Activated T-cell treated with anti-CD3 and anti-CD28 coated beads, Interleukin-2, amount 50 U/mL, for 72 hours (primary cell): ENCODE measurements at regions not wholly inside any gene's neighbourhood (a gene's known extent, or its start where the extent isn't known, plus 50 kb on each side); places are given as distances from the start of the nearest gene placed in this dataset.
"Not testable (repeated sequence)": the region's sequence is repeated elsewhere in the genome, so short reads cannot be mapped to it uniquely, and the experiment has no call there.

ENCODE experiments used
- ATAC-seq, 2 donors: fragments of 150-1000 bp; cut with Tn5 transposase; replicated peaks in 1 of 2; 2 replicates each; pipeline ENCODE4 v1.10.0; 2021; ENCODE audit warnings: moderate library complexity in 2 of 2, mild to moderate bottlenecking in 1 of 2
- DNase-seq, 2 donors: peaks; one replicate each; pipeline ENCODE4 v3.0.0; 2021 to 2022; ENCODE audit warnings: mixed read lengths in 1 of 2
- H3K27ac Mint-ChIP-seq: one replicate; pipeline ENCODE4 v1.8.0; 2022; ENCODE audit warnings: mild to moderate bottlenecking, moderate library complexity, mixed read lengths
- H3K27me3 Mint-ChIP-seq: one replicate; pipeline ENCODE4 v1.8.0; 2022; ENCODE audit warnings: low read depth, mixed read lengths
- H3K36me3 Mint-ChIP-seq, 2 donors: one replicate each; pipeline ENCODE4 v1.8.0; 2022; ENCODE audit warnings: mixed read lengths in 2 of 2, mild to moderate bottlenecking in 1 of 2; ENCODE audit not compliant: insufficient read depth in 2 of 2
- H3K4me1 Mint-ChIP-seq: one replicate; pipeline ENCODE4 v1.8.0; 2022; ENCODE audit warnings: low read depth, mixed read lengths
- H3K4me3 Mint-ChIP-seq, 2 donors: one replicate each; pipeline ENCODE4 v1.8.0; 2022; ENCODE audit warnings: mild to moderate bottlenecking in 2 of 2, mixed read lengths in 2 of 2, moderate library complexity in 2 of 2
- H3K9me3 Mint-ChIP-seq, 2 donors: one replicate each; pipeline ENCODE4 v1.8.0; 2022; ENCODE audit warnings: mixed read lengths in 2 of 2

GRCh38 chr3:105277656-105278055 is 89.1 kb upstream of the ALCAM start:
- DNase-seq: no peak
- no peak for ATAC-seq
- Mint-ChIP-seq H3K9me3 (no peaks in the 10 kb centered on the region), H3K4me3 (no peak overlapping the region), H3K36me3 (no peaks in the 10 kb centered on the region), H3K4me1 (no peaks in the 10 kb centered on the region), H3K27ac (no peak overlapping the region), H3K27me3 (peaks cover 12% of the 10 kb centered on the region)

GRCh38 chr3:105278688-105279087 is 88.0 kb upstream of the ALCAM start:
- Mint-ChIP-seq H3K4me3 (no peak overlapping the region), H3K27me3 (peaks cover 12% of the 10 kb centered on the region)

GRCh38 chr3:105281989-105282388 is 84.7 kb upstream of the ALCAM start:
- Mint-ChIP-seq H3K27ac (no peak overlapping the region), H3K27me3 (peaks cover 12% of the 10 kb centered on the region), H3K4me3 (no peak overlapping the region), H3K9me3 (no peaks in the 10 kb centered on the region), H3K36me3 (no peaks in the 10 kb centered on the region), H3K4me1 (no peaks in the 10 kb centered on the region)
- DNase-seq: no peak
- no peak for ATAC-seq

More at GRCh38 chr3:105278688-105279087, 88.0 kb upstream of the ALCAM start:
- Mint-ChIP-seq H3K36me3 (no peaks in the 10 kb centered on the region), H3K4me1 (no peaks in the 10 kb centered on the region), H3K9me3 (no peaks in the 10 kb centered on the region), H3K27ac (no peak overlapping the region)
- DNase-seq (no peak), ATAC-seq (no peak)

- Mint-ChIP-seq H3K36me3 (no peaks in the 10 kb centered on the region), H3K4me3 (no peak overlapping the region), H3K27ac (no peak overlapping the region), H3K27me3 (peaks cover 12% of the 10 kb centered on the region), H3K4me1 (no peaks in the 10 kb centered on the region), H3K9me3 (peaks cover 0 to 1% of the 10 kb centered on the region in 2 donors)
- DNase-seq (no peak), ATAC-seq (no peak)
Measured at GRCh38 chr3:105284876-105285275, 81.8 kb upstream of the ALCAM start.

GRCh38 chr3:105285653-105286241 is 81.0 kb upstream of the ALCAM start:
- no peak for ATAC-seq
- no peak overlapping the region for H3K27ac Mint-ChIP-seq
- no peaks in the 10 kb centered on the region for H3K36me3 Mint-ChIP-seq
- H3K4me1 Mint-ChIP-seq: no peaks in the 10 kb centered on the region
- H3K9me3 Mint-ChIP-seq: peaks cover 0 to 3% of the 10 kb centered on the region in 2 donors
- DNase-seq: no peak
- no peak overlapping the region for H3K4me3 Mint-ChIP-seq
- H3K27me3 Mint-ChIP-seq: peaks cover 12% of the 10 kb centered on the region

- no peak for ATAC-seq
- peaks cover 4 to 8% of the 10 kb centered on the region in 2 donors for H3K9me3 Mint-ChIP-seq
- H3K4me1 Mint-ChIP-seq: no peaks in the 10 kb centered on the region
- no peak for DNase-seq
- H3K27me3 Mint-ChIP-seq: no peaks in the 10 kb centered on the region
- H3K4me3 Mint-ChIP-seq: no peak overlapping the region
- no peak overlapping the region for H3K27ac Mint-ChIP-seq
- peaks cover 0 to 5% of the 10 kb centered on the region in 2 donors for H3K36me3 Mint-ChIP-seq
Measured at GRCh38 chr3:105293441-105293840, 73.3 kb upstream of the ALCAM start.

GRCh38 chr3:105296182-105296822 is 70.4 kb upstream of the ALCAM start:
- not testable (repeated sequence) for H3K36me3 Mint-ChIP-seq, ATAC-seq

GRCh38 chr3:105304487-105304886 is 62.2 kb upstream of the ALCAM start:
- no peak for DNase-seq
- Mint-ChIP-seq H3K4me1 (no peaks in the 10 kb centered on the region), H3K27ac (no peak overlapping the region), H3K36me3 (peaks cover 0 to 2% of the 10 kb centered on the region in 2 donors), H3K27me3 (no peaks in the 10 kb centered on the region), H3K9me3 (peaks cover 2 to 11% of the 10 kb centered on the region in 2 donors), H3K4me3 (no peak overlapping the region)
- ATAC-seq: no peak

More at GRCh38 chr3:105296182-105296822, 70.4 kb upstream of the ALCAM start:
- not testable (repeated sequence) for H3K27me3 Mint-ChIP-seq, H3K4me3 Mint-ChIP-seq, H3K9me3 Mint-ChIP-seq, H3K4me1 Mint-ChIP-seq, H3K27ac Mint-ChIP-seq, DNase-seq

- H3K36me3 Mint-ChIP-seq: no peaks in the 10 kb centered on the region
- no peak overlapping the region for H3K27ac Mint-ChIP-seq
- ATAC-seq (no peak), DNase-seq (no peak)
- no peaks in the 10 kb centered on the region for H3K4me1 Mint-ChIP-seq
- no peaks in the 10 kb centered on the region for H3K27me3 Mint-ChIP-seq
- no peak overlapping the region for H3K4me3 Mint-ChIP-seq
- H3K9me3 Mint-ChIP-seq: no peaks in the 10 kb centered on the region
Measured at GRCh38 chr3:105315144-105315543, 51.6 kb upstream of the ALCAM start.

GRCh38 chr3:105315815-105316214 is 50.9 kb upstream of the ALCAM start:
- H3K27ac Mint-ChIP-seq: no peak overlapping the region
- no peak for ATAC-seq
- no peak for DNase-seq
- H3K4me1 Mint-ChIP-seq: no peaks in the 10 kb centered on the region
- no peaks in the 10 kb centered on the region for H3K36me3 Mint-ChIP-seq
- H3K9me3 Mint-ChIP-seq: no peaks in the 10 kb centered on the region
- no peaks in the 10 kb centered on the region for H3K27me3 Mint-ChIP-seq
- H3K4me3 Mint-ChIP-seq: no peak overlapping the region

GRCh38 chr3:105316331-105316730 is 50.4 kb upstream of the ALCAM start:
- H3K4me3 Mint-ChIP-seq: no peak overlapping the region
- H3K4me1 Mint-ChIP-seq: no peaks in the 10 kb centered on the region
- DNase-seq (no peak), ATAC-seq (no peak)
- H3K27me3 Mint-ChIP-seq: no peaks in the 10 kb centered on the region
- no peaks in the 10 kb centered on the region for H3K36me3 Mint-ChIP-seq
- H3K9me3 Mint-ChIP-seq: no peaks in the 10 kb centered on the region
- H3K27ac Mint-ChIP-seq: no peak overlapping the region
